OCI-LY3 (cell line): ENCODE measurements at regions not wholly inside any gene's neighbourhood (a gene's known extent, or its start where the extent isn't known, plus 50 kb on each side); places are given as distances from the start of the nearest gene placed in this dataset.

ENCODE experiments used
- CTCF ChIP-seq: fragments of 200-600, 300-600 bp; sonication (generic); IDR thresholded peaks from 2 replicates; pipeline ENCODE4 v1.5.1; 2014; ENCODE audit warnings: antibody characterized with exemption, low read length, low read depth
- EZH2phosphoT487 ChIP-seq: fragments of 200-600 bp; shearing (Covaris generic); IDR thresholded peaks from 2 replicates; pipeline ENCODE4 v1.6.1; 2018; ENCODE audit warnings: antibody characterized with exemption, mixed run types, low read depth

GRCh38 chr9:19931098-19931890, 142.5 kb upstream of the SLC24A2 start:
- no peak for TF ChIP-seq CTCF
- no peak for TF ChIP-seq EZH2phosphoT487
